ENCODE measurements at regions not wholly inside any gene's neighbourhood (a gene's known extent, or its start where the extent isn't known, plus 50 kb on each side); places are given as distances from the start of the nearest gene placed in this dataset.
"Not testable (repeated sequence)": the region's sequence is repeated elsewhere in the genome, so short reads cannot be mapped to it uniquely, and the experiment has no call there.

GRCh38 chr9:87372356-87372851, 125.3 kb upstream of the DAPK1 start:
- no peak for DNase-seq (ENCODE audit: insufficient read length, low spot score)
- no peak for TF ChIP-seq CTCF (IDR thresholded peaks at IDR 0.05; ENCODE audit: insufficient read depth, missing control alignments)
- no peak for FAIRE-seq

- not testable (repeated sequence) for FAIRE-seq; DNase-seq (ENCODE audit: insufficient read length, low spot score)
These were observed 123.4 kb upstream of the DAPK1 start for GRCh38 chr9:87374023-87374919.

DNA sequence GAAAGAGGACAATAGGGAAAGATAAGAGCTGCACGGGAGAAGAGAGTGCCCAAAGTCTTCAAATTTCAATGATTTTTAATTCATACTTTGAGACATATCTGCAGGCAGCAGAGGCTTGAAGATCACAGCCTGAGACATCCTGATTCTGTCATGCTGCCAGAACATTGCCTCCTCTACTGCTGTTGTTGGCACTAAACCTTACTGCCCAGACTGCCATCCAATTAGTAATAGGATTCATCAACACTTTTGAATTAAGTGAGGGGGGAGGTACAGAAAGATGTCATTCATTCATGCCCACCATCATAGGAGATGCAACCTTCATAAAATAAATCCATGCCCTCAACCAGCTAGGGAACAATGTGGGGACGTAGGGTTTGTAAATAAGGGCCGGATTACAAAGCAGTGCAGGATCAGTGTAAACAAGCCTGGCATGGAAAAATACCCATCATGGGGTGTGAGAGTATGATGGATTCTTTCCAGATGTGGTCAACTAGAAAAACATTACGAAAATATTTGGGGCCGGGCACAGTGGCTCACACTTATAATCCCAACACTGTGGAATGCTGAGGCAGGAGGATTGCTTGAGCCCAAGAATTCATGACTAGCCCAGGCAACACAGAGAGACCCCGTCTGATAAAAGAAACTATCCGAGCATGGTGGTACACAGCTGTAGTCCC, 122.1 kb upstream of the DAPK1 start:
- DNase-seq (ENCODE audit: insufficient read length, low spot score) (no peak), FAIRE-seq (no peak)
- no peak for TF ChIP-seq CTCF (IDR thresholded peaks at IDR 0.05; ENCODE audit: insufficient read depth, missing control alignments)

DNA sequence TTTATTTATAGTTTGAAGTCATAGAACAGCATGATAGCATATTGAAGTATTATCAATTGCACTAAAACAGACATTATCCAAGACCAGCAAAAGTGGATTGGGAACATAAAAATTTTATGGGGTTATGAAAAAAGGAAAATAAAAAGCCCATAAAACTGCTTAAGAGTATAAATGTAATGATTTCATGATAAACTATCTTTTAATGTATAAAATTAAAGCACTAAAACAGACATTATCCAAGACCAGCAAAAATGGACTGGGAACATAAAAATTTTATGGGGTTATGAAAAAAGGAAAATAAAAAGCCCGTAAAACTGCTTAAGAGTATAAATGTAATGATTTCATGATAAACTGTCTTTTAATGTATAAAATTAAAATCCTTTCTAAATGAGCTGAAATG, 119.0 kb upstream of the DAPK1 start:
- TF ChIP-seq CTCF (IDR thresholded peaks at IDR 0.05; ENCODE audit: insufficient read depth, missing control alignments), result no peak
- DNase-seq (ENCODE audit: insufficient read length, low spot score) (no peak), FAIRE-seq (no peak)

DNA sequence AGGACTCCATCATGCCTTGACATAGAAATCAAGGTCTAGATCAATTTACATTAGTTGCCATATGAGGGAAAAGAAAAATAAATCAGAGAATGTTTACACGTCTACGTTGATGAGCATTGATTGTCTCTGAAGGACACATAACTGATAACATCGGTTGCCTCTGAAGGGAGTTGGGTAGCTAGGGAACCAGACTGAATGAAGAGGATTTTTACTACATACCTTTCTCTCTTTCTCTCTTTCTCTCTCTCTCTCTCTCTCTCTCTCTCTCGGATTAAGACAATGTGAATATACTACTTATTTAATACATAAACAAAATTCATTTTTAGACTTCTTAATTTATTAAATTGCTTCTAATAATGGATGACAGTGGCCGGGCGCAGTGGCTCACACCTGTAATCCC, 118.4 kb upstream of the DAPK1 start:
- no peak for TF ChIP-seq CTCF (IDR thresholded peaks at IDR 0.05; ENCODE audit: insufficient read depth, missing control alignments)
- FAIRE-seq, result no peak
- no peak for DNase-seq (ENCODE audit: insufficient read length, low spot score)

DNA sequence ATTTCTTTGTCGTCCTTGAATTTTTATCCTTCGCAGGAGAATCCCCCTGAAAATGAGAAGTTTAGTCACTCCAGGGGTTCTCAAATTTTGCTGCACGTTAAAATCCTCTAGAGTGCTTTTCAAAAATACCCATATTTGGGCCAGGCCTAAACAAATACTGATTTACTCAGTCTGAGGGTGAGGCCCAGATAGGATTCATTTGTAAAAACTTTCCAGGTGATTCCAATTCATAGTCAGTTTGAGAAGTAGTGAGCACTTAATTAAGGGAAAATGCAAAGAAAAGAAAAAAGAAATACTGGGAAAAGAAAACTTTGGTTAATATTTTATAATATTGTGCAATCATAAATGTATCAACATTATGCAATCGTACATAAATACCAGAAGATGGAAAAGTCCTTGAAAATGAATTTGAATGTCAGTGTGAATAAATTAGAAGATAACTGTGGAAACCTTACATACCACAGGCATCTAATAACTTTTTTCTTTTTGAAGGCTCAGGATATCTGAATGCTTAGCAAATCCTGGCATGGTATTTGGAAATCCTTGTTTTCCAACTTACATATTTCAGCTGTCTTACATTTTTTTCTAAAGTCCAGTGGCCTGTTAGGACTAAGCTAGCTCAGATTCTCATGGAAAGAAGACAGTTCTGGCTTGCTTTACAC, 116.5 kb upstream of the DAPK1 start:
- no peak for DNase-seq (ENCODE audit: insufficient read length, low spot score)
- no peak for TF ChIP-seq CTCF (IDR thresholded peaks at IDR 0.05; ENCODE audit: insufficient read depth, missing control alignments)
- FAIRE-seq, result no peak

- FAIRE-seq (no peak), DNase-seq (ENCODE audit: insufficient read length, low spot score) (no peak)
- TF ChIP-seq CTCF (IDR thresholded peaks at IDR 0.05; ENCODE audit: insufficient read depth, missing control alignments), result no peak
These were observed 115.9 kb upstream of the DAPK1 start for GRCh38 chr9:87381746-87382145.
